Sigmoid colon (tissue), 6 donors: ENCODE measurements at regions not wholly inside any gene's neighbourhood (a gene's known extent, or its start where the extent isn't known, plus 50 kb on each side); places are given as distances from the start of the nearest gene placed in this dataset.

ENCODE experiments used
- DNase-seq: peaks from one replicate; pipeline ENCODE4 v3.0.0-alpha.2; 2019
- H3K27ac ChIP-seq, 4 donors: fragments of 200-600 bp; sonication (generic); one replicate each; pipeline ENCODE4 v1.5.1; 2016 to 2019; ENCODE audit warnings: mild to moderate bottlenecking in 1 of 4
- H3K27me3 ChIP-seq, 3 donors: fragments of 200-600 bp; sonication (generic); one replicate each; pipeline ENCODE4 v1.5.1; 2019; ENCODE audit warnings: mild to moderate bottlenecking in 1 of 3
- H3K36me3 ChIP-seq, 4 donors: fragments of 200-600 bp; sonication (generic); one replicate each; pipeline ENCODE4 v1.5.1; 2016 to 2019
- H3K4me1 ChIP-seq, 4 donors: fragments of 200-600 bp; sonication (generic); one replicate each; pipeline ENCODE4 v1.5.1; 2017 to 2019
- H3K4me3 ChIP-seq, 4 donors: fragments of 200-600 bp; sonication (generic); one replicate each; pipeline ENCODE4 v1.5.1; 2017 to 2019; ENCODE audit warnings: mild to moderate bottlenecking in 2 of 4, moderate library complexity in 1 of 4
- H3K9me3 ChIP-seq, 4 donors: fragments of 200-600 bp in 3 of 4; sonication (generic) in 3 of 4; one replicate each; pipeline versions ENCODE4 v1.5.1 to v1.6.1; 2013 to 2019
- CTCF ChIP-seq, 4 experiments: fragments of 450-650 bp in 3 of 4; fragments of 200-600 bp in 1 of 4; IDR thresholded peaks; one replicate each; pipeline ENCODE4 v1.5.1; 2016 to 2019; ENCODE audit warnings: antibody characterized with exemption in 4 of 4, mild to moderate bottlenecking in 3 of 4, moderate library complexity in 2 of 4
- EP300 ChIP-seq, 4 donors: sonication (generic); formaldehyde crosslinking; IDR thresholded peaks; one replicate each; pipeline ENCODE4 v1.6.1; 2017; ENCODE audit warnings: antibody characterized with exemption in 4 of 4
- POLR2A ChIP-seq, 2 donors: fragments of 450-650 bp; IDR thresholded peaks; one replicate each; pipeline ENCODE4 v1.6.1; 2016; ENCODE audit warnings: antibody characterized with exemption in 2 of 2, mild to moderate bottlenecking in 2 of 2, moderate library complexity in 2 of 2
- POLR2AphosphoS5 ChIP-seq, 4 donors: sonication (generic); formaldehyde crosslinking; IDR thresholded peaks; one replicate each; pipeline ENCODE4 v1.6.1; 2017; ENCODE audit warnings: antibody characterized with exemption in 4 of 4
- WGBS, 2 donors: extraction: QIAGEN DNeasy Blood & Tissue Kit; methylation state at CpG; one replicate each; pipeline ENCODE4 v1.1.7; 2013; 5-methylcytosine and 5-hydroxymethylcytosine counted together
- intact Hi-C: fragments of 100-400 bp; cut with DNase I; formaldehyde crosslinking; loops from one replicate; pipeline ENCODE4 v1.15.1; 2023
- donor health status: healthy with polysubstance abuse.
- donor health status: healthy.

- TF ChIP-seq EP300 (IDR thresholded peaks at IDR 0.05) (no peak), CTCF (IDR thresholded peaks at IDR 0.05) (no peak), POLR2A (IDR thresholded peaks at IDR 0.05) (no peak), POLR2AphosphoS5 (IDR thresholded peaks at IDR 0.05) (no peak)
- DNase-seq, result no peak
- Histone ChIP-seq H3K27ac (no peak overlapping the region), H3K4me1 (peaks cover 0 to 15% (median 8%) of the 10 kb centered on the region in 4 donors), H3K4me3 (no peak overlapping the region), H3K36me3 (no peaks in the 10 kb centered on the region), H3K9me3 (no peaks in the 10 kb centered on the region), H3K27me3 (no peaks in the 10 kb centered on the region)
- WGBS, 2 donors, result 89 to 94% methylated on average over 5 of the region's 5 CpGs
- intact Hi-C loops, result no loop called here
Observed at GRCh38 chr5:73264631-73265030, 91.6 kb downstream of the TMEM174 start.

- TF ChIP-seq POLR2AphosphoS5 (IDR thresholded peaks at IDR 0.05), result no peak
- no peak for TF ChIP-seq POLR2A (IDR thresholded peaks at IDR 0.05)
- TF ChIP-seq CTCF (IDR thresholded peaks at IDR 0.05), result no peak
- TF ChIP-seq EP300 (IDR thresholded peaks at IDR 0.05), result no peak
- Histone ChIP-seq H3K9me3 (no peaks in the 10 kb centered on the region), H3K4me1 (peaks cover 0 to 15% (median 8%) of the 10 kb centered on the region in 4 donors), H3K27ac (no peak overlapping the region), H3K27me3 (no peaks in the 10 kb centered on the region), H3K4me3 (no peak overlapping the region), H3K36me3 (no peaks in the 10 kb centered on the region)
- intact Hi-C loops, result no loop called here
- DNase-seq, result no peak
Observed at GRCh38 chr5:73263001-73263710, 90.2 kb downstream of the TMEM174 start.

- DNase-seq, result no peak
- Histone ChIP-seq H3K4me3 (no peak overlapping the region), H3K36me3 (no peaks in the 10 kb centered on the region), H3K4me1 (no peaks in the 10 kb centered on the region), H3K27me3 (no peaks in the 10 kb centered on the region), H3K27ac (no peak overlapping the region), H3K9me3 (no peaks in the 10 kb centered on the region)
- TF ChIP-seq EP300 (IDR thresholded peaks at IDR 0.05) (no peak), POLR2AphosphoS5 (IDR thresholded peaks at IDR 0.05) (no peak), POLR2A (IDR thresholded peaks at IDR 0.05) (no peak)
- WGBS, 2 donors, result 80 to 91% methylated on average over 1 of the region's 1 CpG
- intact Hi-C loops, result no loop called here
Observed at GRCh38 chr5:73256862-73257261, 83.9 kb downstream of the TMEM174 start.

- Histone ChIP-seq H3K27ac (no peak overlapping the region), H3K36me3 (no peaks in the 10 kb centered on the region), H3K4me1 (no peaks in the 10 kb centered on the region), H3K4me3 (no peak overlapping the region), H3K27me3 (no peaks in the 10 kb centered on the region), H3K9me3 (no peaks in the 10 kb centered on the region)
- no peak for TF ChIP-seq EP300 (IDR thresholded peaks at IDR 0.05)
- TF ChIP-seq CTCF (IDR thresholded peaks at IDR 0.05), result no peak
- TF ChIP-seq POLR2AphosphoS5 (IDR thresholded peaks at IDR 0.05), result no peak
- TF ChIP-seq POLR2A (IDR thresholded peaks at IDR 0.05), result no peak
- WGBS, 2 donors, result 86 to 87% methylated on average over 2 of the region's 2 CpGs
- DNase-seq, result no peak
- intact Hi-C loops, result no loop called here
Observed at GRCh38 chr5:73256462-73256861, 83.5 kb downstream of the TMEM174 start.

- no peaks in the 10 kb centered on the region for H3K36me3 ChIP-seq
- TF ChIP-seq EP300 (IDR thresholded peaks at IDR 0.05) (no peak), POLR2AphosphoS5 (IDR thresholded peaks at IDR 0.05) (no peak), CTCF (IDR thresholded peaks at IDR 0.05) (no peak), POLR2A (IDR thresholded peaks at IDR 0.05) (no peak)
- intact Hi-C loops, result no loop called here
- H3K9me3 ChIP-seq, result no peaks in the 10 kb centered on the region
- DNase-seq, result no peak
- no peak overlapping the region for H3K4me3 ChIP-seq
- no peaks in the 10 kb centered on the region for H3K4me1 ChIP-seq
- WGBS, 2 donors, result 75 to 85% methylated on average over 6 of the region's 6 CpGs
- H3K27me3 ChIP-seq, result no peaks in the 10 kb centered on the region
- H3K27ac ChIP-seq, result no peak overlapping the region
Observed at GRCh38 chr5:73256012-73256411, 83.0 kb downstream of the TMEM174 start.
